H9 (cell line): ENCODE measurements at regions not wholly inside any gene's neighbourhood (a gene's known extent, or its start where the extent isn't known, plus 50 kb on each side); places are given as distances from the start of the nearest gene placed in this dataset.

Experiments
- DNase-seq: peaks from one replicate; pipeline ENCODE4 v3.0.0-alpha.2; 2017
- H2AFZ ChIP-seq: one replicate; pipeline ENCODE4 v1.6.1; 2013; ENCODE audit warnings: mild to moderate bottlenecking, low read length, control low read depth, moderate library complexity
- H2AK5ac ChIP-seq: 2 replicates; pipeline ENCODE4 v1.6.1; 2013; ENCODE audit warnings: low read length, control low read depth, mixed read lengths; ENCODE audit not compliant: insufficient read length
- H2BK120ac ChIP-seq: one replicate; pipeline ENCODE4 v1.6.1; 2013; ENCODE audit warnings: low read depth, mild to moderate bottlenecking, low read length, control low read depth, inconsistent platforms; ENCODE audit not compliant: poor library complexity, severe bottlenecking
- H2BK12ac ChIP-seq: 2 replicates; pipeline ENCODE4 v1.6.1; 2013; ENCODE audit warnings: low read length, control low read depth, mixed read lengths, low read depth; ENCODE audit not compliant: insufficient read length
- H2BK15ac ChIP-seq: 2 replicates; pipeline ENCODE4 v1.6.1; 2013; ENCODE audit warnings: low read depth, low read length, control low read depth
- H2BK20ac ChIP-seq: one replicate; pipeline ENCODE4 v1.6.1; 2013; ENCODE audit warnings: low read depth, mild to moderate bottlenecking, low read length, control low read depth, inconsistent platforms; ENCODE audit not compliant: poor library complexity, severe bottlenecking
- H2BK5ac ChIP-seq: 2 replicates; pipeline ENCODE4 v1.6.1; 2013; ENCODE audit warnings: low read length, control low read depth, mixed read lengths; ENCODE audit not compliant: insufficient read length
- H3K14ac ChIP-seq: 2 replicates; pipeline ENCODE4 v1.6.1; 2013; ENCODE audit warnings: low read length, control low read depth; ENCODE audit not compliant: insufficient read depth
- H3K18ac ChIP-seq: 2 replicates; pipeline ENCODE4 v1.6.1; 2013; ENCODE audit warnings: low read depth, mild to moderate bottlenecking, mixed read lengths, low read length, control low read depth; ENCODE audit not compliant: insufficient read length
- H3K23ac ChIP-seq: 2 replicates; pipeline ENCODE4 v1.6.1; 2013; ENCODE audit warnings: low read length, control low read depth, mixed read lengths, low read depth; ENCODE audit not compliant: insufficient read length
- H3K23me2 ChIP-seq: 2 replicates; pipeline ENCODE4 v1.6.1; 2013; ENCODE audit warnings: low read depth, mild to moderate bottlenecking, mixed read lengths, low read length, control low read depth; ENCODE audit not compliant: insufficient read length, poor library complexity, severe bottlenecking
- H3K27ac ChIP-seq: 2 replicates; pipeline ENCODE4 v1.5.1; 2013; ENCODE audit warnings: low read length, control low read depth, mixed read lengths, low read depth; ENCODE audit not compliant: insufficient read length
- H3K27me3 ChIP-seq: 2 replicates; pipeline ENCODE4 v1.6.1; 2013; ENCODE audit warnings: low read length, control low read depth, inconsistent platforms; ENCODE audit not compliant: insufficient read depth
- H3K4ac ChIP-seq: 2 replicates; pipeline ENCODE4 v1.6.1; 2013; ENCODE audit warnings: low read depth, mild to moderate bottlenecking, control low read depth, inconsistent platforms, low read length, moderate library complexity
- H3K4me1 ChIP-seq: 2 replicates; pipeline ENCODE4 v1.6.1; 2013; ENCODE audit warnings: low read length, control low read depth, inconsistent platforms; ENCODE audit not compliant: insufficient read depth
- H3K4me2 ChIP-seq: 2 replicates; pipeline ENCODE4 v1.6.1; 2013; ENCODE audit warnings: low read length, control low read depth, mixed read lengths; ENCODE audit not compliant: insufficient read length, insufficient read depth
- H3K56ac ChIP-seq: 2 replicates; pipeline ENCODE4 v1.6.1; 2013; ENCODE audit warnings: low read depth, mild to moderate bottlenecking, mixed read lengths, low read length, control low read depth; ENCODE audit not compliant: insufficient read length
- H3K79me1 ChIP-seq: 2 replicates; pipeline ENCODE4 v1.6.1; 2013; ENCODE audit warnings: low read depth, mild to moderate bottlenecking, moderate library complexity, low read length, control low read depth, inconsistent platforms; ENCODE audit not compliant: insufficient read depth, poor library complexity, severe bottlenecking
- H3K79me2 ChIP-seq: 2 replicates; pipeline ENCODE4 v1.6.1; 2013; ENCODE audit warnings: low read length, control low read depth, inconsistent platforms; ENCODE audit not compliant: insufficient read depth
- H3K9ac ChIP-seq: 2 replicates; pipeline ENCODE4 v1.6.1; 2013; ENCODE audit warnings: low read length, control low read depth, mixed read lengths; ENCODE audit not compliant: insufficient read length; ENCODE audit errors: extremely low read depth
- H3K9me3 ChIP-seq: one replicate; pipeline ENCODE4 v1.6.1; 2013; ENCODE audit warnings: low read depth, low read length, inconsistent platforms; ENCODE audit not compliant: control insufficient read depth
- H3T11ph ChIP-seq: one replicate; pipeline ENCODE4 v1.6.1; 2013; ENCODE audit warnings: mild to moderate bottlenecking, low read length, control low read depth, inconsistent platforms
- H4K20me1 ChIP-seq: one replicate; pipeline ENCODE4 v1.6.1; 2013; ENCODE audit not compliant: control insufficient read depth, insufficient read length, insufficient read depth
- H4K5ac ChIP-seq: 2 replicates; pipeline ENCODE4 v1.6.1; 2013; ENCODE audit warnings: low read depth, mild to moderate bottlenecking, mixed read lengths, low read length, control low read depth; ENCODE audit not compliant: insufficient read length
- H4K8ac ChIP-seq: replicated peaks from 2 replicates; pipeline ENCODE4 v1.6.1; 2013; ENCODE audit warnings: low read length, control low read depth, mixed read lengths, low read depth; ENCODE audit not compliant: insufficient read length
- H4K91ac ChIP-seq: 2 replicates; pipeline ENCODE4 v1.6.1; 2013; ENCODE audit warnings: low read depth, mild to moderate bottlenecking, moderate library complexity, mixed read lengths, low read length, control low read depth; ENCODE audit not compliant: insufficient read length
- H3K27ac Mint-ChIP-seq, 3 experiments: 2 replicates in 2 of 3; 3 replicates in 1 of 3; pipeline ENCODE4 v1.8.0; 2020 to 2021; ENCODE audit warnings: mixed read lengths in 3 of 3, mild to moderate bottlenecking in 1 of 3, moderate library complexity in 1 of 3
- H3K27me3 Mint-ChIP-seq: 2 replicates; pipeline ENCODE4 v1.8.0; 2021; ENCODE audit warnings: low read depth, mild to moderate bottlenecking, moderate library complexity, mixed read lengths
- H3K36me3 Mint-ChIP-seq, 3 experiments: 2 replicates in 2 of 3; 3 replicates in 1 of 3; pipeline ENCODE4 v1.8.0; 2020 to 2021; ENCODE audit warnings: low read depth in 3 of 3, mixed read lengths in 3 of 3; ENCODE audit not compliant: insufficient read depth in 1 of 3
- H3K4me1 Mint-ChIP-seq, 2 experiments: 2 replicates each; pipeline ENCODE4 v1.8.0; 2020; ENCODE audit warnings: mixed read lengths in 2 of 2
- H3K4me3 Mint-ChIP-seq, 2 experiments: 2 replicates in 1 of 2; 3 replicates in 1 of 2; pipeline ENCODE4 v1.8.0; 2020 to 2021; ENCODE audit warnings: mild to moderate bottlenecking in 2 of 2, mixed read lengths in 2 of 2, moderate library complexity in 1 of 2
- H3K9me3 Mint-ChIP-seq, 2 experiments: 2 replicates in 1 of 2; 3 replicates in 1 of 2; pipeline ENCODE4 v1.8.0; 2020; ENCODE audit warnings: mild to moderate bottlenecking in 2 of 2, mixed read lengths in 2 of 2, moderate library complexity in 1 of 2
- WGBS: extraction: QIAGEN DNeasy Blood & Tissue Kit; methylation state at CpG from one replicate; pipeline ENCODE4 v1.1.7; 2013; ENCODE audit warnings: missing lambda C conversion rate, low lambda C conversion rate, mixed read lengths; ENCODE audit not compliant: insufficient read length; ENCODE audit errors: extremely low coverage; 5-methylcytosine and 5-hydroxymethylcytosine counted together
- TF ChIP-seq, protein P1 (sequence below): fragments of 200-600 bp; sonication (generic); conservative IDR thresholded peaks from 3 replicates; pipeline ENCODE4 v1.8.0; 2021; ENCODE audit warnings: antibody characterized with exemption, mild to moderate bottlenecking

DNA sequence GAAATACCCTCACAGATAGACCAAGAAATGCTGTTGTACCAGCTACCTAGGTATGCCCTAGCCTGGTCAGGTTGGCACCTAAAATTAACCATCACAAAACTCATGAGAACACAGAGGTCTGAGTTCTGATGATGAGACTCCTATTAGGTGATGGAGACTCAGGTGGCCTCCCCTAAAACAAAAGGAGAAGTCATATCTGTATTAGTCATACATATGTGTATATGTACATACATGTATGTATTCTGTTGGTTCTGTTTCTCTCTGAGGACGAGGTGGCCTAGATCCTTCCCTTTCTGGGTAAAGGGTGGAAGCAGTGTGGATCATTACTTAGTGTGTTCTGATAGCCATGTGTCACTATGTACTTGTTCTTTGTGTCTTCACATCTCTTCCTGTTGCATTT is 207.2 kb upstream of the PRSS1 start:
- Histone ChIP-seq H2BK20ac (no peak overlapping the region), H3K27ac (no peak overlapping the region), H3K23me2 (no peaks in the 10 kb centered on the region), H3K9me3 (no peaks in the 10 kb centered on the region), H3K4ac (no peak overlapping the region), H3K4me1 (no peaks in the 10 kb centered on the region), H4K5ac (no peak overlapping the region), H3K4me2 (no peak overlapping the region), H2BK15ac (no peak overlapping the region), H3K56ac (no peak overlapping the region), H2BK12ac (no peak overlapping the region), H3K9ac (no peak overlapping the region), H3K79me1 (no peaks in the 10 kb centered on the region), H2BK120ac (no peak overlapping the region), H3K79me2 (no peaks in the 10 kb centered on the region), H3K18ac (no peak overlapping the region), H4K20me1 (no peaks in the 10 kb centered on the region), H2AFZ (no peak overlapping the region), H2BK5ac (no peak overlapping the region), H3K23ac (no peak overlapping the region), H3T11ph (no peak overlapping the region), H2AK5ac (no peak overlapping the region), H3K27me3 (no peaks in the 10 kb centered on the region), H4K8ac (no peak overlapping the region), H4K91ac (no peak overlapping the region), H3K14ac (no peak overlapping the region)
- H3K36me3 Mint-ChIP-seq: no peaks in the 10 kb centered on the region
- H3K4me3 Mint-ChIP-seq: no peak overlapping the region
- H3K27me3 Mint-ChIP-seq: no peaks in the 10 kb centered on the region; the same call in none of the 2 replicates
- no CpG with 5 or more reads among the region's 1 CpG for WGBS
- H3K27ac Mint-ChIP-seq: no peak overlapping the region
- no peaks in the 10 kb centered on the region for H3K9me3 Mint-ChIP-seq
- no peaks in the 10 kb centered on the region for H3K4me1 Mint-ChIP-seq
- TF ChIP-seq, protein P1, sequence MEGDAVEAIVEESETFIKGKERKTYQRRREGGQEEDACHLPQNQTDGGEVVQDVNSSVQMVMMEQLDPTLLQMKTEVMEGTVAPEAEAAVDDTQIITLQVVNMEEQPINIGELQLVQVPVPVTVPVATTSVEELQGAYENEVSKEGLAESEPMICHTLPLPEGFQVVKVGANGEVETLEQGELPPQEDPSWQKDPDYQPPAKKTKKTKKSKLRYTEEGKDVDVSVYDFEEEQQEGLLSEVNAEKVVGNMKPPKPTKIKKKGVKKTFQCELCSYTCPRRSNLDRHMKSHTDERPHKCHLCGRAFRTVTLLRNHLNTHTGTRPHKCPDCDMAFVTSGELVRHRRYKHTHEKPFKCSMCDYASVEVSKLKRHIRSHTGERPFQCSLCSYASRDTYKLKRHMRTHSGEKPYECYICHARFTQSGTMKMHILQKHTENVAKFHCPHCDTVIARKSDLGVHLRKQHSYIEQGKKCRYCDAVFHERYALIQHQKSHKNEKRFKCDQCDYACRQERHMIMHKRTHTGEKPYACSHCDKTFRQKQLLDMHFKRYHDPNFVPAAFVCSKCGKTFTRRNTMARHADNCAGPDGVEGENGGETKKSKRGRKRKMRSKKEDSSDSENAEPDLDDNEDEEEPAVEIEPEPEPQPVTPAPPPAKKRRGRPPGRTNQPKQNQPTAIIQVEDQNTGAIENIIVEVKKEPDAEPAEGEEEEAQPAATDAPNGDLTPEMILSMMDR: no peak
- DNase-seq: no peak
